NCI-H1930 (cell line): ENCODE measurements at regions not wholly inside any gene's neighbourhood (a gene's known extent, or its start where the extent isn't known, plus 50 kb on each side); places are given as distances from the start of the nearest gene placed in this dataset.
"Not testable (repeated sequence)": the region's sequence is repeated elsewhere in the genome, so short reads cannot be mapped to it uniquely, and the experiment has no call there.

Experiments
- DNase-seq, 2 experiments: peaks; one replicate each; lab custom pipeline; 2025; lab: John Stamatoyannopoulos, UW

DNA sequence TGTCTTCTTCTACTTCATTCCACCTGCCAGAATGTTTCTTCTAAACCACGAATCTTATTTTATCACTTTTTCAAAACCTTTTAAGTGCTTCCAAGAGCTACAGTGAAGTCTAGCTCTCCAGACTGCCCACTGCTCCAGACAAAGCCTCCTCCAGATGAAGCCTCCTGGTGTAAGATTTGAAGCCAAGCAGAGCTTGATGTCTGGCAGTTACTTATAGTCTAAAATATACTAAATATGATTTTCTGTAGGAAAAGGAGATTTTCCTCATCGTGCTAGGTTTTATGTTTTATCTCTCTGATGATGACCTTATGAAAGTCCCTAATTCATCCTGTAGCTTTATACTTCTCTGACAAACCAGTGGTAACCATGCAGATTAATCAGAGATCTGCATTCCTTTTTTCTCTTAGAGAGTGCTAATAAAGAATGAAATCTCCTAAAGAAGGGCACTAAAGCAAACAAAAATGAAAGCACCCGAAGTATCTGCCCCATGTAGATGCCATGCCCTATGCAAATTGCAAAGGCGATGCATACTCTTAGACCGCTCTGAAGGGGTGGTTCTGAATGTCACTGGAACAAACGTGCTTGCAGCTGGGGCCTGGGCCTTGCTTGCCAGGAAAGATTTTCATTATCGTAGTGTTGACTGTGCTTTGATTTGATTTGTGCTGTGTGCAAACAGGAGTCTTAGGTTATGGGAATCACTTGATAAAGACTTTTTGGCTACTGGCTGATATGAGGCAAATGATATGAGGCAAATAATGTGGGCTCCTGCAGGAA lies 314.2 kb downstream of the PID1 start:
- DNase-seq = no peak

DNA sequence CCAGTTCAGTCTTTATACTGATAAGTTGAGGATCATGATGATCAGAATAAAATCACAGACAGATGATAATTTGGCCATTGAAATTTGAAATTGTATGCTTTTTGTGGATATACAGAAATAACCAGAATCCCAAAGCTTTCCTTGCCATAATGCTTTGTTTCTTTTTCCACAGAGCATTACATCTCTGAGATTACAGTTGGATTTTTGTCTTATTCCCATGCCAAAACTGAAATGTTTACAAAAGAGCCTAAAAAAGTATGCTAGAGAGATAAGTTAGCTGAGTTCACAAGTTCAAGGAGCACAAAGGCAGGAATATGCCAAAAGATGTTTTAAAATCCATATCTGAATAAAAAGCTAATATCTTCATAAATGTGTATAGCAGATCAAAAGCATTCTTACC lies 321.3 kb downstream of the PID1 start:
- no peak for DNase-seq

DNA sequence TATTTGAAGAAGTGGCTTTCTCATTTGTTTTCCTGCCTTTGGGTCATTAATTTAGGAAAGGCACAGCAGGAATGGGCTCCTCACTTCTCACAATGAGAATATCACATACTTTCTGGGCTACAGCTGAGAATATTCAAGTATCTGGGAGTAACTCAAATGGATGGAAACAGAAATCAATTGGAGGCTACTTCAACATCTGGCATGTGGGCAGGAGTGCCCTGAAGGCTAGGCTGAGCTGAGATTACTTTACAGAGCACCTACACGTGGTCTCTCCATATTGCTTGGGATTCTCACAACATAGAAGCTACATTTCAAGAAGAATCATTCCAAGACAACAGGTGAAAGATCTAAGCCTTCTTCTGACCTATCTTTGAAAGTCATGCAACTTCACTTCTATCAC lies 325.4 kb downstream of the PID1 start:
- DNase-seq = no peak

DNA sequence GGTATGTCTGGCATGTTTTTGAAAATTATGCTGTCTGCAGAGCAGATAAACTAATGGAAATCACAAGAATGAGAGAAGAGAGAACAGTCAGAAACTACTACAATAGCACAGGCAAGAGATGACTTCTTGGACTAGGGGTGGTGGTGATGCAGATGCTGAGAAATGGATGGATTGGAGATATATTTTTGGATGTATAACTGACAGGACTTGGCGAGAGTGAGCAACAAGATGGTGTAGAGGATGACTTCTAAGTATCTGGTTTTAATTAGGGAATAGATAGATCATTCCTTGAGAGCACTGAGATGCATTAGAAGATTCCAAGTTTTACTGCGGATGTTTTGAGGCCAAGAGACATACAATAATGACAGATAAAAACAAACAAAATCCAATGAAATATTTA lies 328.2 kb downstream of the PID1 start:
- no peak for DNase-seq

DNA sequence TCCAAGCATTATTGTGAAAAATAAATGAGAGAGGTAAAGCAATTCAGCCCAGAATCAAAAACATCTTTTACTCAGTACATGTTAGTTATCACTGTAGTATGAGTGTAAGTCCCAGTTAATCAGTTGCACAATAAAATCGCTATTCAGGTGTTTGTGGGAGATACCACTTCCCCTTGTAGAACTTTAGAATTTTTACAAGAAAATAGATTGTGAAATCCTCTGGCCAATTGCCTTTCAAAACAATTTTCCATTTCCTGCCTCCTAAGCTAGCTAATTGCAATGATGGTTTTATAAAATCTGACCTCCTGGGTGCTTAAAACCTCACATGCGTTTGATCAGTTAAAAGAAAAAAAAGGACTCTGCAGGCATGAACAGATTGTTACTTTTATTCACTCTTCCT lies 332.5 kb downstream of the PID1 start:
- no peak for DNase-seq

DNA sequence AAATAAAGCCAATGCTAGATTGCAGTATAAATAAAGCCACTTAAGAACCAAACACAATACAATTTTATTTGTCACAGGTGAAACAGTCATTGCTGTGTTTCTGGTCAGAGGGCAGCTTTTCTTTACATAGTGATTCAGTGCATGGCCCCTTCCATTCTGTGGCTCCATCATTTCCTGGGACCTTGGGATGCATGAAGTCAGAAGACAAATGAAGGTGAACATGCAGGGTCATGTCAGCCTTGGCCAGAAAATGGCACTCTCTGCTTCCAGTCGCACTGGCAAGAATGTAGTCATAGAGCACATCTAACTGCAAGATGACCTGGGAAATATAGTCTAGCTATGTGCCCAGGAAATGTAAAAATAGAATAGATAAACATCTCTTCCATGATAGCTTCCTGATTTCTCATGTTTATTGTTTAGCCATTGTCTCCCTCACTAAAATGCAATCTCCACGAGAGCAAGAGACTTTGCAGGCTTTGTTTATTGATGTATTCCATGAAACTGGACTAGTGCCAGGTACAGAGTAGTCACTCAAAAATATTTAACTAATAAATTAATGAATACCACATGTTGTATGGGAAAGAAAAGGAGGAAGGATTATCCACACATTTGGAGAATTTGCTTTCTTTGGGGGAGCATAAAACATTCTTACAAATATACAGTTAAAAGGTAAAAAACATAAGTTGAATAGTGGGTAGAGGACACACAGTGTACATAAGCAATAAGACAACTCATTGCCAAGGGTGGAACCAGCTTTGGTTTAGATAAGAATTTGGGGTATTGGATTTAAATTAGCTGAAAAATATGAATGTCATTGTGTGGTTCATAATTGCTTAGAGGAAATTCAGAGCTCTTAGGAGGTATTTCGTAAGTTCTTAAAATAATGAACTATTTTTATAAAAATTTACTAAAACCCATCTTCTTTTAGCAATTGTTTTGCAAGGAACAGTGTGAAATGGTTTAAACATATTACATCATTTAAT lies 343.8 kb downstream of the PID1 start:
- DNase-seq = no peak

DNA sequence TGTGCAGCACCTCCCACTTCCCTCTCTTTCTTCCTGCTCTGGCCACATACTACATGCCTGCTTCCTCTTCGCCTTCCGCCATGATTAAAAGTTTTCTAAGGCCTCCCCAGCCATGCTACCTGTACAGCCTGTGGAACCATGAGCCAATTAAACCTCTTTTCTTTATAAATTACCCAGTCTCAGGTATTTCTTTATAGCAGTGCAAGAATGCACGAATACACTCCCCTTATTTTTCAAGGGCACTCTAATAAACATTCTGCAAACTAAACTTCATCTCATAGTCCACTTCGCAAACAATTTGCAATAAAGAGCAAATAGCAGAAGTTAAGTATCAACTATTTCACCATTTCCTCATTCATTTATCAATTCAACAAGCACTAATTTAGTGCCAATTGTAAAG lies 351.3 kb downstream of the PID1 start:
- no peak for DNase-seq

DNA sequence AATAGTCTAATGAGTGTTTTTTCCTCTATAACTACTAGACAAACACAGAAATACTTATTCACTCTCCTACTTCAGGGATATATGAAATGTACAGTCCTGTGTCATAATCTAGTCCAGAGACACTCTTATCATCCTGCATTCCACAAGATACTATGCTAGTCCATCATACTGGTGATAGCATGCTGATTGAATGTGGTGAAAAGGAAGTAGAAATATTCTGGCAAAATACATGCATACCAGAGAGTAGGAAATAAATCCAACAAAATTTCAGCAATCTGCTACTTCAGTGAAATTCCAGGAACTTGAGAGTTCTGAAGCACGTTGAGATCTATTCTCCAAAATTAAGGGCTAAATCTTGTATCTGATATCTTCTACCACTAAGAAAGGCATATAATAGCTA lies 353.9 kb downstream of the PID1 start:
- DNase-seq = no peak

DNA sequence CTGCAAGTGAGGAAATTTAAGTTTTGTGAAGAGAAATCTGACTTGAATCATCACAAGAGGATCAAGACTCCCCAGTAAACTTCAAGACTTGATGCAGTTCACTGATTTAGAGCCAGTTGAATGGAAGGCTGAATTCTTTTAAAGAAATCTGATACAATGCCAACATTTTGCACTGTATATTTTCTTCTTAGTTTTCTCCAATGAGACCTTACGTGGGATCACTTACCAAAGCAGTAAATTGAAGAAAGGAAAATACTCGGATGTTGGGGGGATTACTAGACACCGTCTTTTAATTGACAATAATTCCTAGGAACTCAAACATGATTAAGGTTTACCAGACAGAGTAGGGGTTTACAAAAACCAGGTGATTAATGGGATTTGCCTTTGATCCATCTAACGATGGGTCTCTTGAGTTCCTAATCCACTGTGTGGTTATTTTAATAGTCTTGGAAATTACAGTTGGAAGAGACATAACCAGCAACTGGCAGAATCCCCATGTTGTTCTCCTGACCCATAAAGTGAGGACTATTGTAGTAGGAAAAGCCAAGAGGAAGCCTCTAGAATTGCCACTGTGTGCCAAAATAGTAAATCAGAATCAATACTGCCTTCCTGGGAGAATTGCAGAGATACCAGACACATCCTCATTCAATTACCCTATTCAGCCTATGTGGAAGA lies 354.5 kb downstream of the PID1 start:
- no peak for DNase-seq

DNA sequence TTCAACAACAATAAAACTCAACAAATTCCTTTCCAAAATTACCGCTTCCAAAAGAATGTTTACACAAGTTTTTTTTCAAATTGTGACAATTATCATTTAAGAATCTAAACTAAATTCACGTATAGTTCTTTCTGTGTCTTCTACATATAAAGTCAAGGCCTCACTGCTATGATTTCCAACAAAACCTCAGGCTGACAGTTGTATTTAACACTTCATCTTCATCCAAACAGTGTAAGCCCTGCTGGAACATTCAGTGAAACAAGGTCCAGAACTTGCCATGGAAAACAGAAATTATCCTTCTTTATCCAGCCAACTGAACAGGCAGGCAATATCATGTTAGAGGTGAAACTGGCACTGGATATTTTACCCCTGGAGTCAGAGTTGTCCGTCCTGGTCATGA lies 357.9 kb downstream of the PID1 start:
- no peak for DNase-seq

DNA sequence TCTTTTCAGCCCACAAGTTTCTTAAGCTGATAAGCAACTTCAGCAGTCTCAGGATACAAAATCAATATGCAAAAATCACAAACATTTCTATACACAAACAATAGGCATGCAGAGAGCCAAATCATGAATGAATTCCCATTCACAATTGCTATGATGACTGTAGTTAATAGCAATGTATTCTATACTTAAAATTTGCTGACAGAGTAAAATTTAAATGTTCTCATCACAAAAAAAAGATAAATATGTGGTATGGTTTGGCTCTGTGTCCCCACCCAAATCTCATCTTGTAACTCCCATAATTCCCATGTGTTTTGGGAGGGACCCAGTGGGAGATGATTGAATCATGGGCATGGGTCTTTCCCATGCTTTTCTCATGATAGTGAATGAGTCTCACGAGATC lies 360.2 kb downstream of the PID1 start:
- not testable (repeated sequence) for DNase-seq

DNA sequence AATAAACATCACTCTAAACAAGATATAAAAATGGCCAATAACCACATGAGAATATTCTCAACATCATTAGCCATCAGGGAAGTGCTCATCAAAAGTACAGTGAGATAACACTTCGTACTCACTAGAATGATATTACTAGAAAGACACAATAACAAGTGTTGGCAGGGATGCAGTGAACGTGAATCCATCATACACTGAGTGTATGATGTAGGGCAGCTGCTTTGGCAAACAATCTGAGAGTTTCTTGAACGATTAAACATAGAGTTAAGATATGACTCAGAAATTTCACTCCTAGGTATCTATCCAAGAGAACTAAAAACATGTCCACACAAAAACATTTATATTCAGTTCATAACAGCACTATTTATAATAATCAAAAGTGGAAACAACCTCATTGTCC lies 368.9 kb downstream of the PID1 start:
- no peak for DNase-seq

DNA sequence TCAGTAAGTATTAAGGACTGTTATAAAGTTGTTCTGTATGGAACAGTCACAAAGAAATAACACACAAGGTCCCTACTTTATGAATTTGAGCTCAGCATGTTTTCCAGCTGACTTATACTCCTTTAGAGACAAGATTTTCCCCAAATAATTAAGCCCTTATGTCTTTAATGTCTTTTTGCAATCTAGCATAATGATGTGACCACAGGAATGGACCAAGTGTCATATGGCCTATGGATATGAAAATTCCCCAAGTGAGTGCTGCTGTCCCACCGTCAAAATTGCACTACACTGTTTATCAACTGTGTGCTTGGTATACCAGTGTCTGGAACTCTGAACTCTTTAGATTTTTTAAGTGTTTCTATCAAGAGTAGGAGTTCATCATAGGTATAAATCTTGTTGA lies 369.6 kb downstream of the PID1 start:
- DNase-seq = no peak

DNA sequence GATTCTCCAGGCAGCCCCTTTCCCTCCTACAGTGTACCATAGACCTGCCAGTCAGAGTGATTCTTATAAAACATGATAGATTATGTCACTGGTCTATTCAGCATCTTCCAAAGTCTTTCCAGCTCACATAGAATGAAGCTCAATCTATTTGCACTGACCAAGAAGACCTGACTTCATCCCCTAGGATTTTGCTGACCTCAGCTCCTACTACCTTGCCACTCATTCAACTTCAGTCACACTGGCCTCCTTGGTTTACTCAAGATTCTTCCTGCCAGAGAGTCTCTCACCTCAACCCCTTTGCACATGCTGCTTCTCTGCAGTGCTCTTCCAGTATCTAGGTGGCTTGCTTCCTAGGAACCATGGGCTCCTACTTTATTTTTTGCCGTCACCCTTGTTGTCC lies 392.9 kb downstream of the PID1 start:
- DNase-seq = no peak

DNA sequence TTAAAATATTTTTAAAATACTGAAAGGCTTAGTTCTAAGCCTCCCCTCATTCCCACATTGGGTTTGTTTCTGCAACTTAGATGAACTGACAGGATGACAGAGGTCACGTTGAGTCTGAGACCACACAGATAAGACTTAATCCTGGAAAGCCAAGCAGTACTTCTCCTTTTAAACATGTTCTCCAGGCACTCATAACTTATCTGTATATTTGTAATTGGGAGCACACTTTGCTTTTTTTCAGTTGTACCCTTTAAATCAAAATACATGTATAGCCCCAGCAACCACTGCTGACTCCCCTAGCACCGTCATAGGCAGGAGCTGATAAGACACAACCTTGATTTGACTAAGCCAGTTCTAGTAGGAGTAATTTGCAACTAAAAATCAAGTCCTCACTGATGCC lies 394.8 kb downstream of the PID1 start:
- no peak for DNase-seq

DNA sequence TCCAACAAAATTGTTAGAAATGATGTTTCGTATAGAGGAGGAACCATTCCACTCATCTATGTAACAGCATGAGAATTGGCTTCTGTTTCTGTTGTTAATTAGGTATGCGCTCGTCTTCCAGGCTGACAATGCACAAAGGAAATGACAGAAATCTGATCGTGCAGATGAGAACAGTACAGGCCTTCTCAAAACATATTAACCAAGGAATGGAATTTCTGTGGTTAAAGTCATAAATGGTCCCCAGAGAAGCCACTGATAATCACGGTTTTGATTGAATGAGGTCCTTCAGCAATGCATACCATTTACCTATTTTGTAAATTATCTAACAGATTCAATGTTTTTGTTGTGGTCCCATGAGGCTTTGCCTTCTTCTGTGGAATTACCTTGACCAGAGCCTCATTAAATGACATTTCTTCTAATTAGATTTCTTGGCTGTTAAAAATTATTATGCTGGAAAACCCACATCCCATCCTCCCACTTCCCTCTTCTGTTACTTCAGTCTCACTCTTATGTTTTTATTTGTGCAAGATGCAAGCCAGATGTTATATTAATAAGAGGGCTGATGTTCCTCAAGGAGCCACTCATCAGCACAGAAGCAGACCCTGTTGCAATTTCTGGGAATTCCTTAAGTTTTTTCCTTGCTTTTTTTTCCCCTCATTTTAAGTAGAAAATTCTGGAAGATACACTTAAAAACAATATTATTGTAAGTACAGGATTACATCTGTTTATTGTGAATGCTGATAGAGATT lies 395.8 kb downstream of the PID1 start:
- no peak for DNase-seq

DNA sequence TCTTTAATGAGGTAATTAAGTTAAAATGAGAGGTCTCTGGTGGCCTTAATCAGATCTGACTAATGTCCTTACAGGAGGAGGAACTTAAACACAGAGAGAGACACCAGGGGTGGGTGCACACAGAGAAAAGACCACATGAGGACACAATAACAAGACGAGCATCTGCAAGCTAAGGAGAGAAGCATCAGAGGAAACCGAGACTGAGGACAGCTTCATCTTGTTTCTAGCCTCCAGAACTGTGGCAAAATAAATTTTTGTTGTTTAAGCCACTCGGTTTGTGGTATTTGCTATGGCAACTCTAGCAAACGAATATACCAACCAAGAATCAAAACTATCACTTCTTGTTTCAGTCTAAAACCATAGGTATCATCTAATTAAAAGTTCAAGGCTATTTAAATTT lies 400.1 kb downstream of the PID1 start:
- DNase-seq = no peak

DNA sequence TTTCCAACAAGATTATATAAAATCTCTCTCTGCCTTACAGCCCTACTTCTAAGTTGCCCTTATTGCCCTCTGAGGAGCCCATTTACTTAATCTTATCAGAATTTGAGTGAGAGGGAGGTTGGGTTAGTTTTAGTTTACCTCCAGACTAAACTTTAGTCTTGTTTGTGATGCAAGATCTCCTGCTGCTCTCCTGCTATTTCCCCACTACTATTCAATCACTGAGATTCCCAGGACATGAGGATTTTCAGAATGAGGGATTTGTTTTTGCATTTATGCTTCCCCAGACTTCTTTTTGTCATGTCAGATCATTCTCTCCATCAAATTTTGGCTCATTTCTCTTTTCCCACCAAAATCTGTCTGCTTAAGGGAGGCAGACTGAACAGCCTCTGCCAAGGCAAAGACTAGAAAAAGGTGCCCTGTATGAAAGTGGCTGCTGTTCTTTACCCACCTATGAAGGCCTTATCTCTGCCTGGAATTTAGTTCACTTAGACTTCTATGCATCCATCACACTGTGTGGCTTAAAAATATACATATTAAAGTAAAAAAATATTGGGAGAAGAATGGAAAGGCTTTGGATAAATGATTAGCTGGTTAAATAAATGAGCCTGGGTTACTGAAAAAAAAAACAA lies 401.3 kb downstream of the PID1 start:
- DNase-seq = no peak

DNA sequence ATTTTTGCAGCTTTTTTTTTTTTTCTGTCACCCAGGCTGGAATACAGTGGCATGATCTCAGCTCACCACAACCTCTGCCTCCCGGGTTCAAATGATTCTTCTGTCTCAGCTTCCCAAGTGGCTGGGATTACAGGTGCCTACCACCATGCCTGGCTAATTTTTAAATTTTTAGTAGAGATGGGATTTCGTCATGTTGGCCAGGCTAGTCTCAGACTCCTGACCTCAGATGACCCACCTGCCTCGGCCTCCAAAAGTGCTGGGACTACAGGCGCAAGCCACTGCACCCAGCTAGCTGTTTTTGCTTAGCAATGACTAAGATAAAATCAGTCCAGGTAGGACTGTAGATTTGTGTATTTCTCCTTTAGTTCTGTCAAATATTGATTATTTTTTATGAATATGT lies 403.7 kb downstream of the PID1 start:
- no peak for DNase-seq

DNA sequence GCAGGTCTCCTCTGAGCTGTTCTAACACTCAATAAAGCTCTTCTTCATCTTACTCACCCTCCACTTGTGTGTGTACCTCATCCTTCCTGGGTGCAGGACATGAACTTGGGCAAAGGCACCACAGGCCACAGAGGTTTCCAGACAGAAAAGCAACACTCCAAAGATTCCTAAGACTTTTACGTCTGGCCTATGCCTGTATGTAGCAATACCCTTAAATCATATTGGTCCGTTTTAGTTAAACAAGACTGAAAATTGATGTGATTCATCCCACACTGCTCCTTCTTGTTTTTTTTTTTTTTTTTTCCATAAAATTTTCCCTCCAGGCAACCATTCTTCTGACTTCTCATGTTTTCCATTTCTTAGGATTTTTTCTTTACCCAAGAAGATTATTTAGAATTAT lies 404.3 kb downstream of the PID1 start:
- no peak for DNase-seq

DNA sequence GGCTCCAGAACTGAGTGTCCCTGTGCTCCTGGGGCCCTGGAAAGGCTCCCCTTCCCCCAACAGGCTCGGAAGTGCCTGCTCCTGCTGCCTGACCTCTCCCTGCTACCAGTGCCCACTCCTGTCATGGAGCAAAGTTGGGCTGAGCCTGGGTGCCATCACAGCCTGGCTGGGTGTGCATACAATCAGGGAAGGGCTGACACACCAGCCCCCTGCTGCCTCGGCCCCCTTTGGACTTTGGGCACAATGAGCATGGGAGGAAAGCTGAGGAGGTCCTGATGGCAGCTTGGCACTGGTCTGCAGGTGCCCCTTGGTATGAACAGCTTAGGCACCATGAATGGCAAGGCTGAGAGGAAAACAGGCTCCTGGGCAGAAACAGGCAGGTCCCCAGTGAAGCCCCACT lies 405.0 kb downstream of the PID1 start:
- no peak for DNase-seq

DNA sequence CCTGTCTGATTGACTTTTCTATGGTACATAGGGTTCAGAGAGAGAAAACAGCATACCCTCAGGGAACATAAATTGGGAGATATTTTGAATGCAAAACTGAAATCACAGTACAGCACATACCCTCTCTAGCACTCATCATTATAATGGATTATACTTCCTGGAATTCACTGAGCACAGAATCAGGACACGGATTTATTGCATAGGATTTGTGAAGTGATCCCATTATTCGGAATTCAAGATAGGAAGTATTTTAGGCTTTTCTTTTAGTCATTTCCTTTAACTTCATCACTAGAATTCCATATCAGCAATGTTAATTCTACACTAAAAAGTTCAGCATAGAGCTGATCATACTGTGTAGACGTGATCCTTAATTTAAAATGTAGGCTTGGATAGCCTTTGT lies 407.0 kb downstream of the PID1 start:
- no peak for DNase-seq
